ENCODE measurements at regions not wholly inside any gene's neighbourhood (a gene's known extent, or its start where the extent isn't known, plus 50 kb on each side); places are given as distances from the start of the nearest gene placed in this dataset.

DNA sequence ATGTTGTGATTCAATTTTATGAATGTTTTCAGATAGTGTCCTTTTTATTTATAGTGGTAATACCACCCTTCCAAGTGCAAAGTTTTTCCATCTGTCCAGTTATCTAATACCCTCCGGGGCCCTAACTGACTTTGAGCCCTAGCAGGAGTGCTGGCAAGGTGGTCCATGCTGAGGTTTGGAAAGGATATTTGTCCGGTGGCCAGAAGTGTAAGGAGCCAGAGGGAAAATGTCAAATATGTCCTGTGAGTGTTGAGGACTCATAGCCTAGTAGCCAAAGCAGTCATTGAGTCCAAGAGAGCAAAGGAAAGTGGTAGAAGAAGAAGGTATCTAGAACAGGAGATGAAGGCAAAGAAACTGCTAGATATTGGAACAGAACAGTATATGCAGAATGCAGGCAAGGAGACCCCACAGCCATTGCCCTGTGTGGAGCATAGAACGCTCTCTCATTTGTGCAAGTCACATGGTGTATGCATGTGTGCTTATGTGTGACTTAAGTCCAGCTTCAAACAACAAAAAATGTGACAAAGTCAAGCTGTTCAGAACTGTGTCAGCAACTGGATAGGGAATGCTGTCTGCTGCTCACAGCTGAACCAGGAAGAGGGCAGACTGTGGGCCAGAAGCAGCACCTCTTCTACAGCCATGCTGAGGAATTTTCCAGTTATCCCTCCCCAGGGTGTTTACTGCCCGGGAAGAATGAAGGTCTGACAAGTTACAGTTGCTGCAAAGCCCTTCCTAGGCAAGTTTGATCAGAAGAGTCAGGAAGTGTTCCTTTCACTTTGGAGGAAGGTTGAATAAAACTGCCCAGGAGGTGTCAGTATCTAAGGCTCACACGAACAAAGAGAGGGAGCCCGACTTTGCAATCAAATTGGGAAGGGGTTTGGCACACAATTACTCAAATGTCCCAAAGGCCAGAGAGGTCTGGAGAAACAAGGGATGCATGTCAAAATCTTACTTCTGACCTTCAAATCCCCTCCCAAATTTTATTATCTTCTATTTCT lies 463.3 kb upstream of the DMAC1 start:
- DNase-seq: no peak

DNA sequence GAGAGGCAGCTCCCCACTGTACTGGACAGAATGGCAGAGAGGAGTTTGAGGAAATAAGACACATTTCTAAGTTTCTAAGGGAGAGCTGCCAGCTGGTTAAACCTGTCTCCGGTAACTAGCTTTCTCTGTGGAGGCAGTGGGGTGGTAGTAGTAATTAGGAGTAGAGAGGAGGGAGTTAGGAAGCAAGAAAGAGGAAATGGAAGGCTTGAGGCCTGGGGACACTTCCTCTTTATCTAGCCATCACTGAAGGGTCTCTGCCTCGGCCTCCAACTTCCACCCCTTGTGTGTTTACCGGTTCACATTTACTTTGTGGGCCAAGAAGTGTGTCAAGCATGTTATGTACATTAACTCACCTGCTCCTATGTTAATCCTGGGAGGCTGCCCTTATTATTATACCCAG lies 462.2 kb upstream of the DMAC1 start:
- no peak for DNase-seq

DNA sequence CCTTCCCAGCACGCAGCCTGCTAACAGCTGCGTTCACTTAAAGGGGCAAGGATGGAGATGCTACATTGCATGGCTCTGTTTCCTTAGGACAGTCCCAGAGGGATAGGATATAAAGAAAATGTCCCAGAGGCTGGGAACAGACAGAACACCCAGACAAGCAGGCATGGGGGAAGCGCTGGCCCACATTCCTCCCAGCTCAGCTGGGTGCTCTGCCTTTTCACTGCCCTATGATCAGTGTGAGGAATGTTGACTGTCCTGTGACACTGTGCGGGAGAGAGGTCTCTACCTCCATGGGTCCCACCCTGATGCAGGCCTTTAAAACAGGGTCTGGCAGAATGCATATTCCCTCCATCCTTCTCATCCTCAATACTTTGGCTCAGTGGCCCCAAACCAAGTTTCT lies 459.4 kb upstream of the DMAC1 start:
- no peak for DNase-seq

DNA sequence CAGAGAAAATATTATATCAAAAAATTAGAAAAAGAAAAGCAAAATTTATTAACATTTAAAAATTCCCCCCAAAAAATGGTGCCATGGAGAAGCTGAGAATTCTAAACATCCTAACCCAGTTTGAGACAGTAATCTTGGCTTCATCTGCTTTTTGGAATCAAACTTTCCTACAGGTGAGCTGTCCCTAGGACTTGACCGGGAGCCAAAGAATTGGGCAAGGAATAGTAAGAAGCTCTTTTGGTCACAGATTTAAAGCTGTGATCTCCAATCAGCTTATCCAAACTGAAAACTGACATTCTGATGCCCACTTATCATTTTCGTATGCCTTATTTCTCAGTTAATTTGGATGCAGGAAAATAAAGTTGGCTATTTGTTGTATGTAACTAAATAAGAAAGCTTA lies 457.3 kb upstream of the DMAC1 start:
- no peak for DNase-seq

DNA sequence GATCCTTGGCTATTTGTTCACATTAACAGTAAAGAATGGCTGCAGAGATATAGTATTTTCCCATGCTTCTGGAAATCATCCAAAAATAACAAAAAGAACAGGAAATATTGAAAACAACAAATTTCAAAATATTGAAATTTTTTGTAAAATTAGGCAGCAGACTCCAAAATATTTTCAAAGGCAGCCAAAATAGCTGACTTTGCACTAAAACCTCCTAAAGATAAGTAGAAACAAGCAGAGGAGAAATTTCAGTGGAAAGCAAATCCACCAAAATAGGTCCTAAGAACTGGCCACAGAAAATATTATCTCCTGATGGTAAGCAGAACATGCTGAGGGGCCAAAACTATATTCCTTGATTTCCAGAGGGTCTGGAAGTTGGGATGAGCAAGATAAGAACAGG lies 456.3 kb upstream of the DMAC1 start:
- no peak for DNase-seq

DNA sequence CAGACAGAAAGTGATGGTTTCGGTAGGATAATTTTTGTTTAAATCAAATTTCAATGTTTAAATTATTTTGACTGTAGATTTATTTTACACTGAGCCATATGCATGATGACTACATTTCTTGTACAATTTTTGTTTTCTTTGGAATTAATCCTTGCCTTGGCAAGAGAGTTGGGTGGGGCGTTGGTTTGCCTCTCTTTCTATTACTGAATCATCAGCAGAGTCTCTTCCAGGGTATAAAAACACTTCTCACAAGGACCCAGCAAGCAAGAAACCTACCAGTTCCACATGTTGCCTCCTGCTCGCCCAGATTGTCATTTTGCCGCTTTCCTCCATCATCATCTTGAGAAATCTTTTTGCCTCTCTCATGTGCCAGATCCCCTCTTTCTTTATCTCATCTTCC lies 455.0 kb upstream of the DMAC1 start:
- no peak for DNase-seq

DNA sequence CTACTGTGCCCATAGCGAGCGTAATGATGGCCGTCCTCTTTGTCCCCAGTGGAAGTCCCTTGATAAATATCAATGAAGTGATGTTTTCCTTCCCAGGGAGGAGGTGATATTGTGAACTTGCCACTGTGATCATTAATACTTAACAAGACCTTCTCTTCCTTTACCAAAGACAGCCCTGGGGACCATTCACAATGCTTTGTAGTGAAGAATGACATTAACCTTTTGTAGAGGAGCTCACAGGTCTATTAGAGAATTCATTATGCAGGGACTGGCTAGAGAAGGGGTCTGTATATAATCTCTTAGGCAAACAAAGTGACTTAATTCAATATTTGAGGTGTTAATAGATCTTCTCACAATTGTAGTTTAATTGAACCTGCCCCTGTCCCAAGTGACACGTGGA lies 452.9 kb upstream of the DMAC1 start:
- no peak for DNase-seq

DNA sequence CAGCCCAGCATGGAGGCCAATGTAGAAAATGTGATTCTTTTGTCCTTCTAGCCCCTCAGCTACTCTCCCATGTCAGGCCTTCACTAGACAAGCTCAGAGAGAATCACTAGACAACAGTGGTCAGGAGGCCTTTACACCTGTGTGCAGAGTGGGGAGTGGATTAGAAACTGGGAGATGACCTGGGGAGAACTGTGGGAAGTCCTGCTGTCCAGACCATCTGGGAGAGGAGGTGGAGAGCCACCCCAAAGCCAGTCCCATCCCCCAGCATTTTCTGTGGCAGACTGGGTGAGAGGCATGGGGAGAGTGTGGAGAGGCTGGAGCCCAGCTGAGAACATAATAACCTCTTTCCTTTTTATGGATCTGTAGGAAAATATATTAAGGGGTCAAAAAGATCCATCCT lies 452.0 kb upstream of the DMAC1 start:
- no peak for DNase-seq

DNA sequence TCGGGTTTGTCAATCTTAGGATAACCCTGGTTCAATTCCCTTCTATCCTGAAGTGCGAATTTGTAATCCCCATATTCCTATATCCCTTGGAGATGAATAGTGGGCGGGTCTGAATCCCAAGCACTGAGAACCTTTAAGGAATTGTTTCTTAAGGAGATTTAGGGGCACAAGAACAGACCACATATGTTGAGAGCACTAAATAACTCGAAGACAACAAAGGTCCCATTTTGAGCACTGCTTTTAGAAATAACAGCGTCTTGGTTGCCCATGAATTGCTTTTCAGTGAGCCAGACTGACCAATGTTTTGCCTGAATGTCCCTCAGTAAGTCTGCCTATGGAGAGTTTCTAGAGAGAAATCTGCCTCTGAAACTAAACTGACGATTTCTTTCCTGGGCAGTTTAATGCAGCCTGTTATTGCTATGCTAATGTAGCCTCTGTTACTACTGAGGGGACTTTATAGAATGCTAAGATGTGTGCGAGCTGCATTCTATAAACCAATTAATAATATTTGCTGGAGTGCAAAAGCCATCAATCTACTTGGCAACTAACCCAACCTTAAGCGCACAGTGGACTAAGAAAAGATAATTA lies 445.0 kb upstream of the DMAC1 start:
- no peak for DNase-seq

DNA sequence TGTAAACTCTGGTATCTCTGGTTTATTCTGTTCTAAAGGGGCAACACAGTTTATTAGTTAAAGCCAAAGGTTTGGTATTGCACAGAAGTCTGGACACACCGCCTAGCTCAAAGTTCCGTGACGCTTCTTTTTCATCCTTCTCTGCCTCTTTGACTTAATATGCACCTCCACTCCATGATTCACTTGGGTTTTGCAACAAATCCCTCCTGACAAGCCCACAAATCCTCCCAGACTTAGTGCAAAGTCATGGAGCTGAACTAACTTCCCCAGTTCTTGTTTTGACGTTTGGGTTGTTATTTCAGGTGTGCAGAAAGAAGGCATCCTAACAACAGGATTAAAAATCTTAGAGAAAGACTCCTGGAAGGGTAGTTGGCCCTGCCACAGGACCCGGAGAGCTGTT lies 441.6 kb upstream of the DMAC1 start:
- DNase-seq: no peak

DNA sequence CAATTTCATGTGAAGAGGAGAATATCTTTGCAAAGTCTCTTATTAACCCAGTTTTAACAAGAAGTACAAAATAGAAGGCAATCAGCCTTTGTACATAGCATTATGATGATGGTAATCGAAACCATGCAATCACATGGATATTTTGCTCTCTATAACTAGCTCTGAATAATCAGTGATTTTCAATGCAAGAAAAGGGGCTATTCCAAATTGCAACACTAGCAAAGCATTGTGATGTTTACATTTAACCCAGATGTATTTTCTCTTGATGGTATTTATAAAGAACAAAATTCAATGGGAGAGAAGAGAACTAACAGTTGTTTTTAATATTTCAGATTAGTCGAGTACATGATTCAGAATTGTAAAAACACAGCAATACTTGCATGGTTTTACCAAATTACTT lies 437.5 kb upstream of the DMAC1 start:
- DNase-seq: no peak

DNA sequence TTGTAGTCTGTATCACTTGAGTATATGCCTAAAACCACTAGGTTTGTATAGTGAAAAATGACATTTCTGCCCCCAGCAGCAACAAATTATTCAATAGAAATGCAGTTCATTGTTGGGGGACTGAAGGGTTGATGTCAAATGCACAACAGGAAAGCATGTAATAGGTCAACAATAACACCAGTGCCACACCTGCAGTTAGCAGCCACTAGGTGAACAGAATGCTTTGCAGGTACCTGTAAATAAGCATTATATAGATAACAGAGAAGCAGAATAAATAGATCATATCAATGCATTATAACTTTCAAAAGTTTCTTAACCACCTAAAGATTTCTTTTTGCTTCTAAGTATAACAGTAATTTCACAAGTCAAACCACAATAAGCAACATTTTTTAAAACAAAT lies 435.9 kb upstream of the DMAC1 start:
- DNase-seq: no peak

DNA sequence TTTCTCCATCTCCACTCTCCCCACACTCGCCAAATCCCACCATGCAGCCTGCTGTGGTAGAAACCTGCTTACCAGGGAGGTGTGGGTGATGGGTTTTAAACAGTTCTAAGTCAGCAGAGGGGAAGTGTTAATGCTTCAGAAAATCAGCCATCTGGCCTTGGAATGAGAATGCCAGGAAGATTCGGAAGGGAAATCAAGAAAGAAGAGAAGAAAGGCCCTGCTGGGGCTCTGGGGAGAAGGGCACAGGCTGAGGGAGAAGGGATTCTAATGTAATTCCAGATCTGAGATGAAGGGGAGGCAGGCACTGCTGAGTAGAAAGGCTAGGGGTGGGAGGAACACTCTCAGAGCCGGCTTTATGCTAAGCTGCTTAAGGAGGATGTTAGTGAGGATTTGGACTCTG lies 434.7 kb upstream of the DMAC1 start:
- DNase-seq: no peak

DNA sequence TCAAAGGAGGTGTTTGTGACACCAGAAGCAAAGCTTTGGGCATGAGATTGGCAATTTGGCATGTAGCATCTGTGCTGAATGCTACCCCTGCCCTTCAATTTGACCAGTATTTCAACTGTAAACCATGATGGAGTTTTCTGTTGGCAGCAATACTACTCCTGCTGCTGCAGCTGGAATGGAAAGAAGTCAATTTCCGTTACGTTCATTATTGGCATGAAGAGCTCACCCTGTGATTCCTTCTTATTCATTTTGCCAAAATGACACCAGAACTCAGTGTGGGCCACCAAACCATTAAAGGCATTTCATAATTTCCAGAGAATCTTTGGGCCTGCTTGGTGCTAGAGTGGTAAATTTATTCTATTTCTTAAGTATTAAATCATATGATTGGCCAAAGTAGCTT lies 433.1 kb upstream of the DMAC1 start:
- DNase-seq: no peak

DNA sequence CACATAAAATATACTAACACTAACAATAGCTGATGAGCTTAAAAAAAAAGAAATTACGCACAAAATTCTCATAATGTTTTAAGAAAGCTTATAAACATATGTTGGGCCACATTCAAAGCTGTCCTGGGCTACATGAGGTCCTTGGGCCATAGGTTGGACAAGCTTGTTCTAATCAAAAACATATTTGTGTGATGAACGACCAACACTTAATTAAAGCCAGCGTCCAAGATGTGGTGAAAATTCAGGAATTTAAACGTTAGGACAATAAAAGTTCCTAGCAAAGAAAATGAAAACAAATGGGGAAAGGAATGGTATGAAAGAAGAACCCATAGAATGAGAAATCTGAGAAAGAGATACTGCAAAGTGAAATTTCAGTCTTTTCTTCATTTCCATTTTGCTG lies 429.6 kb upstream of the DMAC1 start:
- DNase-seq: no peak

DNA sequence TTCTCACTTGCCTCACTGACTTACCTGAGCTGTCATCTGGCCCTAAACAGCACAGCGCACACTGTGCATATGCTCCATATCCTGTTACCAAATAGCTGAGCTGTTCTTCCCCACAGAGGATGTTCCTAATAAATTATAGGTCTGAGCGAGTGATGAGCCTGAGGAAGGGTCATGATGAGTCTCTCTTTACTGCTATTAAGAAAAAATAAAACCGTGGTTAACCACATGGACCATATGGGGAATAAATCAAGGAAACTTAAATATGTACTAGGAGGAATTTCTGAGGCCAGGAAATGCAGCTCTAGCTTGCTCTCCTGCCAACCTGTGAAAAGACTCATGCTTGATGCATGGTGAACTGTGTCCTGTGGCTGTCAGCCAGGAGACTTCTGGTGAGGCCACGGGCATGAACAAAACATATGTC lies 424.8 kb upstream of the DMAC1 start:
- DNase-seq: no peak

DNA sequence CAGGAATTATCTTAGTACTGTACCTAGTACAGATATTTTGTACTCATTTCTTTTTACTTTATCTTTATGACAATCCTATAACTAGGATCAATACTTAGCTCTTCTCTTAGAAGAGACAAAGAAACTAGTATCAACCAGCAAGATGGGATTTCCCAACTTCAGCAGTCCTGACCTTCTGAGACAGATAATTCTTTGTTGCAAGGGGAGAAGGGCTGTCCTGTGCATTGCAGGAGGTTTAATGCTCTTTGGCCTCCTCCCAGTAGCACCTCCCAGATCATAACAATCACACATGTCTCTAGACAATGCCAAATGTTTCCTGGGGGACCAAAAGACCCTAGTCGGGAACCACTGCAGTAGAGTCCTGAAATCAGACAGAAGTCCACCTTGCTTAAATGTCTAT lies 424.3 kb upstream of the DMAC1 start:
- DNase-seq: no peak

DNA sequence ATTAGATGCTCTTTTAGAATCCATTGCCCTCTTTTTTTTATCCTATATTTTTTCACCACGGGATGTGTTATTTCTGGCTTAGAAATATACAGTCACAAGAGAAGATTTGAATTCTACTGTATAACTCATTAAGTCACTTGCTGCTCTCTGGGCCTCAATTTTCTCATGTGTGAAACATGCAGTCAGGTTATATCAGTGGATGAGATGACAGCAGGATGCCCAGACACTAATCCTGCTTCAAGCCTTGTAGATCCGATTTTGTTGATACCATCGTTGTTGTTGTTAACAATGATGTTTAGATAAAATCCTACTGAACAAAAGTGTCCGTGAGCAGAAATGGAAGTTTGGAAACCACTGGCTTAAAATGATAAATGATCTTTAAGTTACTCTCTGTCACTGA lies 421.9 kb upstream of the DMAC1 start:
- DNase-seq: no peak

DNA sequence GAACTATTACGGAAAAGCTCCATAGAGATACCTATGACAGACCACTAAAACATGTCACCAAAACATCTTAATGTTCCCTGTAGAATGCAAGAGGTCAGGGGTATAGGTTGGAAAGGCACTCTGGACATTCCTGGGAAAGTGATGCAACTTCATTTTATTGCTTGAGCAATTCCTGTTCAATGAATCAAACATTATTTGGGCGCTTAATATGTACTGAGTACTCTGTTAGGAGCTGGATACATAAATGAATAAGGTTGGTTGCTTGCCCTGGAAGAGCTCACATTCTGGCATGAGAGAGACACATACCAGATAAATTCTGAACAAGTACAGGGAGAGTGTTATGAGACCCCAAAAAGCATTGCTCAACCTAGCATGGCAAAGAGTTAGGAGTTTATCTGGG lies 408.9 kb upstream of the DMAC1 start:
- DNase-seq: no peak

DNA sequence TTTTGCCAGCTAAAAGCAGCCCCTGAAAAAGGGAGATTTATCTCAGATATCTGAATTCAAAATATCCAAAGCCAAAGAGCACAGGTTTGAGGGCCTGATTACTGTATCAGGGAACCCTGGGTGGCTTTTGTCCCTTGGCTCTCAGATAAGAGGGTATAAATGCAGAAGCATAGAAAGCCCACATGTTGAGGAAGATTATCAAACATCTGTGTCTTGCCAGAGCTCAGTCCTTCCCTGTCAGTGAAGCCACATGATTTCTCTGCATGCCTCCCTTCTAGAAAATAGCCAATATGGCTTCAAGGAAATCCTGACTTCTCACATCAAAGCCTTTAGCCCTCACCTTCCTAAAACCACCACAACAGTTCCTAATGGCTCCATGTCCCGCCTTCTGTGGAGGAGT lies 408.0 kb upstream of the DMAC1 start:
- no peak for DNase-seq

DNA sequence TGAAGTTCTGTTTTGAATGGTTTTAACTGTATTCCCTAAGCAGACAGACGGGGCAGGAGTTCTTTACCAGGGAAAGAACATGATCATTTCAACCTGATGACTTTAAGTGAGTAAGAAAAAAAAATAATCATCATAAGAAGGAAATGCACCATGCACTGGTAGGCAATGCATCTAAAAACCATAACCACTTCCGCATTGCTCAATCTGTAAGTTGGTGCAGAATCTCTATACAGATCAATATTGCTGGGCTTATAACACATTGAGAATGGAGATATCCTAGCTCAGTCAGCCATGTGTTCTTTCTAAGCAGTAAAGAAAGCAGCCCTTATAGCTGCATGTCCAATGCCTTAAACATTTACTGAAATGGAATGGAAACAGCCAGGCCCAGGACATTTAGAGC lies 407.1 kb upstream of the DMAC1 start:
- no peak for DNase-seq

DNA sequence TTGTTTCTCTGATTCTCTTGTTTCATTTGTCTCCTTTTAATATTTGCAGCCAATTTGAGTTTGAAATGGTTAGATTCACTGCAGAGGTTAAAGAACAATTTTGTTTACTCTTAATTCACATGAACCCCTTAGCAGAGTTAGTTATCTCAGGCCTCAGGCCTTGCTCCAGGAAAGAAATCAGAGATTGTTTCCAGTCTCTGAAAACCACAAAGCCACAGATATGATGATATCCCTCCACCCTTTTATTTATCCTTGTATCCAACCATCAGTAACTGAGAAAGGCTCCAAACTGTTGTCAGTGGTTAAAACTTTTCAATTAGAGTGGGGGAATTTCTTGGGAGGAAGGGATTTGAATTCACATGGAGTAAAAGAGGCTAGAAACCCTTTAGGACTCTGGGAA lies 406.0 kb upstream of the DMAC1 start:
- no peak for DNase-seq

DNA sequence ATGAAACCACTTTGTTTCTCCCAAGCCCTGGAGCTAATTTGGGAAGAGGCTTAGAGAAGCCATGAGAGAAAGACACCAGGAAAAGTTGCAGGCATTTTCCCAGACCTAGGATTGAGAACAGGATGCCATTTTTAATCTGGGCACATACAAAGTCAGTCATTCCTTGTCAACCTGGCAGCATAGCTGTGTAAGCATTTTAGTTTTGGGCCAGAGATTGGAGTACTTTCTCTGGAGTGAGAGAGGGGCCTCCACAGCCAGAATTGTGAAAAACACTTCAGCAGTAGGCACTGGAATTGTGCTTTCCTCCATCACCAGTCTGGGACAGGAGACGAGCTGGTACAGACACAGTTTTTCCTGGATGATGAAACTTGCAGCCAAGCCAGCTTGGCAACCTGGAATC lies 390.3 kb upstream of the DMAC1 start:
- DNase-seq: no peak

DNA sequence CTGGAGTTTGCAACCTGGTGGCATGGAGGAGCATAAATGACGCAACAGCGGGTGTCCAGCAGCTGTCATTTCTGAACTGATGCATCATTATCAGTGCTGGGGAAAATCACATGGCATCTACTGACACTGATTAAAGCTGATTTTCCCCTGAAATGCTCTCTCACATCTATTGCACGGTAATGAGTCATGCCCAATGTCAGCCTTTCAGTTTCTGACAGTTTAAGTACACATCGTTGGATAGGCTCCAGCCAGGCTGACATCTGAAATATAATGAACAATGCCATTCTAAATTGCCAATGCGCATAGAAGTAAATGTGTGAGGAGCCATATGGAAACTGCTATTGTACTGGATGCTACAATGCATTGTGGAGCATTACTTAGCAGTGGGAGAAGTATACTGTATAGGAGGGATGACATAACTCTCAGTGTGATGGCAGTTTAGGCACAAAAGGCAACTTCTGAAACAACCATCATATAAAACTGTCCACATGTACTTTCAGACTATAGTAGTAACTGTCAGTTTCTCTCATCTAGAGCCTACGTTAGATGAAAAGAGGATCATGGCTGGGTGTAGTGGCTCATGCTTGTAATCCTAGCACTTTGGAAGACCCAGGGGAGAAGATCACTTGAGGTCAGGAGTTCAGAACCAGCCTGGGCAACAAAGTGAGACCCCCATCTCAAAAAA lies 389.3 kb upstream of the DMAC1 start:
- no peak for DNase-seq

Data from NCI-H2171 (cell line).